ENCODE measurements at regions not wholly inside any gene's neighbourhood (a gene's known extent, or its start where the extent isn't known, plus 50 kb on each side); places are given as distances from the start of the nearest gene placed in this dataset.

- Histone ChIP-seq H3F3A (ENCODE audit: insufficient read depth, low read length, poor library complexity, severe bottlenecking) (no peaks in the 10 kb centered on the region), H3K27ac (ENCODE audit: low read length) (no peak overlapping the region), H3K9ac (ENCODE audit: low read length) (no peak overlapping the region), H4K20me1 (ENCODE audit: insufficient read depth) (no peaks in the 10 kb centered on the region), H3K36me3 (ENCODE audit: insufficient read depth, low read length) (no peaks in the 10 kb centered on the region), H2AFZ (ENCODE audit: low read depth, low read length) (no peak overlapping the region), H3K4me3 (ENCODE audit: low read length) (no peak overlapping the region), H3K4me2 (ENCODE audit: low read length) (no peak overlapping the region), H3K79me2 (replicated peaks; ENCODE audit: insufficient read depth, low read length) (no peaks in the 10 kb centered on the region), H3K9me2 (ENCODE audit: insufficient read depth, low read length) (no peaks in the 10 kb centered on the region), H3K9me3 (ENCODE audit: low read length) (no peaks in the 10 kb centered on the region), H3K27me3 (ENCODE audit: insufficient read depth, low read depth, low read length) (no peaks in the 10 kb centered on the region)
- TF ChIP-seq POLR2AphosphoS5 (IDR thresholded peaks at IDR 0.05) (no peak), REST (IDR thresholded peaks at IDR 0.05; ENCODE audit: borderline replicate concordance) (no peak), MXI1 (conservative IDR thresholded peaks at IDR 0.05; ENCODE audit: poor library complexity, severe bottlenecking) (no peak)
Observed at GRCh38 chr17:14461227-14461548, 160.3 kb downstream of the HS3ST3B1 start.

GRCh38 chr17:14460516-14461226 is 159.8 kb downstream of the HS3ST3B1 start:
- no peaks in the 10 kb centered on the region for H3K9me2 ChIP-seq (ENCODE audit: insufficient read depth, low read length)

More at GRCh38 chr17:14460516-14461226, 159.8 kb downstream of the HS3ST3B1 start:
- Histone ChIP-seq H3K27ac (ENCODE audit: low read length) (no peak overlapping the region), H3K4me2 (ENCODE audit: low read length) (no peak overlapping the region), H3K9ac (ENCODE audit: low read length) (no peak overlapping the region), H3K79me2 (replicated peaks; ENCODE audit: insufficient read depth, low read length) (no peaks in the 10 kb centered on the region), H3K36me3 (ENCODE audit: insufficient read depth, low read length) (no peaks in the 10 kb centered on the region), H3K27me3 (ENCODE audit: insufficient read depth, low read depth, low read length) (no peaks in the 10 kb centered on the region), H4K20me1 (ENCODE audit: insufficient read depth) (no peaks in the 10 kb centered on the region), H3K9me3 (ENCODE audit: low read length) (no peaks in the 10 kb centered on the region), H3F3A (ENCODE audit: insufficient read depth, low read length, poor library complexity, severe bottlenecking) (no peaks in the 10 kb centered on the region), H2AFZ (ENCODE audit: low read depth, low read length) (no peak overlapping the region), H3K4me3 (ENCODE audit: low read length) (no peak overlapping the region)
- TF ChIP-seq EP300 (conservative IDR thresholded peaks at IDR 0.05; ENCODE audit: poor library complexity, severe bottlenecking): no peak
- TF ChIP-seq SMC3 (conservative IDR thresholded peaks at IDR 0.05; ENCODE audit: poor library complexity): no peak
- TF ChIP-seq MXI1 (conservative IDR thresholded peaks at IDR 0.05; ENCODE audit: poor library complexity, severe bottlenecking): no peak
- TF ChIP-seq CTCF (IDR thresholded peaks at IDR 0.05; ENCODE audit: poor library complexity, severe bottlenecking): no peak
- no peak for TF ChIP-seq REST (IDR thresholded peaks at IDR 0.05; ENCODE audit: borderline replicate concordance)
- no peak for TF ChIP-seq RAD21 (conservative IDR thresholded peaks at IDR 0.05)
- no peak for TF ChIP-seq POLR2AphosphoS5 (IDR thresholded peaks at IDR 0.05)
- TF ChIP-seq EZH2 (IDR thresholded peaks at IDR 0.05; ENCODE audit: borderline replicate concordance, insufficient read depth, low read length, poor library complexity, severe bottlenecking): no peak
- no peak for TF ChIP-seq TAF1 (IDR thresholded peaks at IDR 0.05; ENCODE audit: low read depth)

All from neural cell (in vitro differentiated cells).